T-helper 9 cell (primary cell): ENCODE measurements at regions not wholly inside any gene's neighbourhood (a gene's known extent, or its start where the extent isn't known, plus 50 kb on each side); places are given as distances from the start of the nearest gene placed in this dataset.

Source experiments
- DNase-seq: peaks from one replicate; pipeline ENCODE4 v3.0.0-alpha.2; 2020

DNA sequence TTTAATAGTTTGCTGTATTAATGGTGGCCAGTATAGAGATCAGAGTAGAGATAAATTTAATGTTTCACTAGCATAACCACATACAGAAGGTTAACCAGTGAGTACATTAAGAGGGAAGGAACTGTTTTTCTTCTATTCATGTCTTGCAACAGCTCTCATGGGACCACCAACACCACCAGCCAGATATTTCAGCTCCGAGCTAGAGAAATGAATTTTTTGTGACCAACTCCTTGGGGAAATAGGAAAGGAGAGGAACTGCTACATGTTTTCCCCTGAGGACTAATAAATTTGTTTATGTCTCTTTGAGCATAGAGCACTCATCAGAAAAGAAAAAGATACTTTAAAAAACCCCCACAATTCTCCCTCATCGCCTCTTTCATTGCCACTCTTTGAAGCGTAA lies 247.5 kb downstream of the MBNL1 start:
- DNase-seq = no peak

- no peak for DNase-seq
These were observed 248.8 kb downstream of the MBNL1 start for GRCh38 chr3:152517502-152517901.

- DNase-seq = no peak
These were observed 249.6 kb downstream of the MBNL1 start for GRCh38 chr3:152518346-152518745.

DNA sequence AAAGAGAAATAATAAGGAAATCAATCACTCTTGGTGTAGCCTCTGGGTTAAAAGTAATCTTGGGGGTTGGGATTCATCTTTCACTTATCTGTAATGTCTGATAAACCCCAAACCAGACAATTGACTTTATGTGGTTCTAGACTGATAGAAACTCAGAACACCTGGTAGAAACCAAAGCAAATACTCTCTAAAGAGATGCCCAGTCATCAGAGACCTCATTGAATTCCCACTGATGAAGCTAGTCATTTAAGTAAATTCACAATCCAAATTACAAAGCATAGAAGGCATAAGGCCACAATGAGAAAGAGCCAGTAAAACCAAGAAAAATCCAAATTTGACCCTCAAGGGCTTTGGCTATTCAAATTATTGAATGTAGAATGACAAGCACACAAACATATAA lies 250.6 kb downstream of the MBNL1 start:
- DNase-seq = no peak

GRCh38 chr3:152522036-152522435 lies 253.3 kb downstream of the MBNL1 start:
- DNase-seq = no peak

GRCh38 chr3:152524198-152525140 lies 255.7 kb downstream of the MBNL1 start:
- peak; percentile 25 for DNase-seq

DNA sequence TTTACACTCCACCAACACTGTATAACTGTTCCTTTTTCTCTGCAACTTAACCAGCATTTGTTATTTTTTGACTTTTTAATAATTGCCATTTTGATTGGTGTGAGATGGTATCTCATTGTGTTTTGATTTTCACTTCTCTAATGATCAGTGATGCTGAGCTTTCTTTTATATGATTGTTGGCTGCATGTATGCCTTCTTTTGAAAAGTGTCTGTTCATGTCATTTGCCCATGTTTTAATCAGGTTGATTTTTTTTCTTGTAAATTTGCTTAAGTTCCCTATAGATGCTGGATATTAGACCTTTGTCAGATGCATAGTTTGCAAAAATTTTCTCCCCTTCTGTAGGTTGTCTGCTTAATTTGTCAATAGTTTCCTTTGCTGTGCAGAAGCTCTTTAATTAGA lies 263.0 kb downstream of the MBNL1 start:
- DNase-seq = no peak

- no peak for DNase-seq
These were observed 269.8 kb downstream of the MBNL1 start for GRCh38 chr3:152538518-152538917.

- DNase-seq = no peak
These were observed 270.5 kb downstream of the MBNL1 start for GRCh38 chr3:152539191-152539764.

GRCh38 chr3:152540120-152540519 lies 271.4 kb downstream of the MBNL1 start:
- no peak for DNase-seq

GRCh38 chr3:152547153-152547552 lies 278.4 kb downstream of the MBNL1 start:
- DNase-seq = no peak

DNA sequence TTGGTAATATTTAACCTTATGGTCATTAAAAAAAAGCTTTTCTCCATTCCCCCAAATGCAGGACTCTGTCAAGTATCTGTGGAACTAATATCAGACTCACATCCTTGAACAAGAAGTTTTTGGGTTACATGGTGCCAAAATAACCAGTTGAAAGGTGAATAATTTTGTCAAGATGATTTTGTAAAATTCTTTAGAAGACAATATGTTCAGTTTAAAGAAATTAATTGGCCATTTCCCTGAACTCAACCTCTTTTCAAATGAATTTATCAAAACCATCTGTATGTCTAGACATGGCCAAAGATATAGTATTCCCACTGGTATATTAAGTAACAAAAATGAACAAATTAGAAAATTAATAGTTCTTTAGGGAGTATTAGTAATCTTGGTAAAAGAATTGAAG lies 280.5 kb downstream of the MBNL1 start:
- DNase-seq = no peak

GRCh38 chr3:152550284-152550683 lies 281.6 kb downstream of the MBNL1 start:
- DNase-seq = no peak

DNA sequence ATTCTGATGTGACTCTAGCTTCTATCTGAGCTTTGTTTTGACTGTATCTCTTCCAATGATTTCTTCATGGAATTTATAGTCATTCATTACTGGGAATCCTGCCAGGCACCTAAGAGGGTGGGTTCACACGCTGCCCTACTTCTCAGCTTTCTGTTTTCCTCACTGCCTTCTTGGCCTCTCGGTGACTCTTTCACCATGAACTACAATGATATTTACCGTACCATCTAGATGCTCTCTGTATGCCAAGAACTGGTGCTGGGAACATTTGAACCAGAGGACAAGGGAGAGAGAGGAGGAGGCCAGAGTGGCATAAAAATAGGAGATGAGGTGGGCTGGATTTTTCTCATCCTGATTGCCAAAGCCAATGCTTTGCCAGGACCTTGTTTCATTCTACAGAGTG lies 280.0 kb upstream of the P2RY1 start:
- DNase-seq = no peak

- no peak for DNase-seq
These were observed 279.2 kb upstream of the P2RY1 start for GRCh38 chr3:152555666-152556291.

GRCh38 chr3:152556731-152557254 lies 278.1 kb upstream of the P2RY1 start:
- DNase-seq = no peak

GRCh38 chr3:152557302-152557999 lies 277.5 kb upstream of the P2RY1 start:
- no peak for DNase-seq

DNA sequence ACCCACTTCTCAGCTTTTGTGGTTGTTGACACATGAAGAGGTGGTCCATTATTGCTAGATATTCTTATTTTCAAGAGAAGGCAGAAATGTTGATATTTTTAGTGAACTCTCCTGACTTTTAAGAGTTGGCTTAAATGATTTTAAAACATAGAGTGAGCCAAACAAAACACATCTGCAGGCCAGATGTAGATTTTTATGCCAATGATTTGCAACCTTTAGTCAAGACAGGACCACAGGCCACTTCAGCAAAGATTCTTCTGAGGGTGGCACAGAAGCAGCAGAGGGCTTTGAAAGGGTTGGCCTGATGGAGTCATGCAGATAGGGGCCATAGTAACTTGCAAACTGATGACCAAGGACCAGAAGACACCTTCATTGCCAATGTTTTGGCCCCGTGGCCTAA lies 276.5 kb upstream of the P2RY1 start:
- no peak for DNase-seq

DNA sequence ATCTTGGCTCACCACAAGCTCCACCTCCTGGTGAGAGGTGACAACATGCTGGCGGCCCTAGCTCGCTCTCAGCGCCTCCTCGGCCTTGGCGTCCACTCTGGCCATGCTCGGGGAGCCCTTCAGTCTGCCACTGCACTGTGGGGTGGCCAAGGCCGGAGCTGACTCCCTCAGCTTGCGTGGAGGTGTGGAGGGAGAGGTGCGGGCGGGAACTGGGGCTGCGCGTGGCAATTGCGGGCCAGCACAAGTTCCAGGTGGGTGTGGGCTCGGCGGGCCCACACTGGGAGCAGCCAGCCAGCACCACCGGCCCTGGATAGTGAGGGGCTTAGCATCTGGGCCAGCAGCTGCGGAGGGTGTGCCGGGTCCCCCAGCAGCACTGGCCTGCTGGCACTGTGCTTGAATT lies 275.7 kb upstream of the P2RY1 start:
- no peak for DNase-seq

GRCh38 chr3:152564459-152564858 lies 270.5 kb upstream of the P2RY1 start:
- DNase-seq = no peak

DNA sequence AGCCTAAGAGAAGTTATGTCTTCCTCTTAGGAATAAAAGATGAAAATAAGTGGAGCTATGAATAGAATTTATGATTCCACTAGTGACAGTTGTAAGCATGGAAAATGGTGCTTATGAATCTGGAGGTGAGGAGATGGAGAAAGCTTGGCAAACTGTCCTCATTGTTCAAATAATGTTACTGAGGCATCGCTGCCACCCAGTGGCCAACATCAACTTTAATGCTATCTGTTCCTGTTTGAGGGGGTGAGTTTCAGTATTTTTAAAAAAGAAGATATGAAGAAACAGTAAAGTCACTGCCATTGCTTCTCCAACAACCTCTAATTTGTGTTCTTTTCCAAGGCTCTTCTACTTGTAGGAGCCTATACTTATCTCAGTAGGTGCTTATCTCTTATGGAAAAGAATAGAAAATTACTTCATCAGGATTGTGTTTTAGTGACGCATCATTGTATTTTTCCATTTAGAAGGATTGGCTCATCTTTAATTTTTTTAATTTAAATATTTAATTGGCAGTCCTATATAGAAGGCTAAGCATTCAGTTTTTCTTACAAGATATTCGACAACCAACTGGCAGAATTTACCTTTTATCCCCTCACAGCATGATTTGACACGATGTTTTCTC lies 260.4 kb upstream of the P2RY1 start:
- peak; percentile 17 for DNase-seq

DNA sequence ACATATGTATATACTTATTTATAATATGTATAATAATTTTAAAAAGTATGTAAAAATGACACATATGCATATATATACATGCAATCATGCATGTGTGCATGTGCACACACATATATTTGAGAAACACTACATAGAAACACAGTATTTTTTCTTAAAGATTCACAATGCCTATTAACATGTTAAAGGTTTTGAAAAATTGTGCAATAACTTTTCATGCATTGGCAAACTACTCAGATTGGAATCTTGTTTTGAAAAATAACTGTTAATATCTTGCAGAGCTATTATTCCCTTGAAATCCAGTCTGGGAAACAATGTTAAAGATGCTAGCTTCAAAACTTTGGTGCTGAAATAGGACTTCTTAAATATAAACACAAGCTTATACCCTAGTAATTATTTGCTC lies 256.2 kb upstream of the P2RY1 start:
- DNase-seq = no peak

DNA sequence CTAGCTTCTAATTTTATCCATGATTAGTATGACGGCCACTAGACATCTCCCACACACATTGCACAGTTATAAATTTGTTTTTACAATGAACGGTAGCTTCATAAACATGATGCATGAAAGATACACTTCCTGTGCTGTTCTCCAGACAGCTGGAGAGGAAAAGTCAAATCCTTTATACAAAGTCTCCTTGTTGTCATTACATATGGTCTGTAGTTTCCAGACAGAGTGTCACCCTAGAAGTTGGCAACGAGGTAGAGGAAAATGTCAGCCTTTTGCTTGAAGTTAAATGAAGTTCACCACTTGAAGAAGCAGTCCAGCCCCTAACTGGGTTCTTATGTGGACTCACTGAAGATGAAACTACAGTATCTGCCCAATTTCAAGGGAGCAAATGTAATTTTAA lies 253.0 kb upstream of the P2RY1 start:
- no peak for DNase-seq
